ENCODE measurements at regions not wholly inside any gene's neighbourhood (a gene's known extent, or its start where the extent isn't known, plus 50 kb on each side); places are given as distances from the start of the nearest gene placed in this dataset.

DNA sequence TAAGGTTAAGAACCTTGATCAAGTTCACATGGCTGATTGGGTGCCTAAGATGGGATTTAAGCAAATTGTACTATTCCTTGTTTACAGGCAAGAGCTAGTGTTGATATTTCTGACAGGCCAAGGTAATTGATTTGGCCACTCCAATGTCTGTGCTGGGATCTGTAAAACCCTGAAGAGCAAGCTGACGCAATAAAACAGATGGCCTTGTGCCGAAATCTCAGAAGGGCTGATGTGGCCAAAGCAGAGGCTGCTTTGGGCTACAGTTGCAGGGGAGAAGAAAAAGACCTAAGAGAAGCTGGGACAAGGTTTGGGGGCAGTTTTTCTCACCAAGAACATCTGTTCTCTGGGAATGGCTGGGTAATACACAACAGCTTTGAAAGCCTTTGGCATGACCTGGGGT lies 463.2 kb upstream of the ZNF608 start:
- Histone ChIP-seq H3K4me3 (no peak overlapping the region), H3K9ac (no peak overlapping the region), H3K36me3 (no peaks in the 10 kb centered on the region), H2AFZ (replicated peaks) (no peak overlapping the region), H3F3A (ENCODE audit: low read depth) (no peaks in the 10 kb centered on the region), H3K4me2 (no peak overlapping the region), H3K27ac (no peak overlapping the region), H3K9me3 (ENCODE audit: low read depth) (no peaks in the 10 kb centered on the region), H3K79me2 (ENCODE audit: low read depth) (no peaks in the 10 kb centered on the region), H4K20me1 (ENCODE audit: low read depth) (no peaks in the 10 kb centered on the region), H3K27me3 (no peaks in the 10 kb centered on the region), H3K4me1 (no peaks in the 10 kb centered on the region)
- no peak for DNase-seq (ENCODE audit: low spot score)
- no peak for TF ChIP-seq EZH2phosphoT487 (IDR thresholded peaks at IDR 0.05)
- TF ChIP-seq, protein P1, sequence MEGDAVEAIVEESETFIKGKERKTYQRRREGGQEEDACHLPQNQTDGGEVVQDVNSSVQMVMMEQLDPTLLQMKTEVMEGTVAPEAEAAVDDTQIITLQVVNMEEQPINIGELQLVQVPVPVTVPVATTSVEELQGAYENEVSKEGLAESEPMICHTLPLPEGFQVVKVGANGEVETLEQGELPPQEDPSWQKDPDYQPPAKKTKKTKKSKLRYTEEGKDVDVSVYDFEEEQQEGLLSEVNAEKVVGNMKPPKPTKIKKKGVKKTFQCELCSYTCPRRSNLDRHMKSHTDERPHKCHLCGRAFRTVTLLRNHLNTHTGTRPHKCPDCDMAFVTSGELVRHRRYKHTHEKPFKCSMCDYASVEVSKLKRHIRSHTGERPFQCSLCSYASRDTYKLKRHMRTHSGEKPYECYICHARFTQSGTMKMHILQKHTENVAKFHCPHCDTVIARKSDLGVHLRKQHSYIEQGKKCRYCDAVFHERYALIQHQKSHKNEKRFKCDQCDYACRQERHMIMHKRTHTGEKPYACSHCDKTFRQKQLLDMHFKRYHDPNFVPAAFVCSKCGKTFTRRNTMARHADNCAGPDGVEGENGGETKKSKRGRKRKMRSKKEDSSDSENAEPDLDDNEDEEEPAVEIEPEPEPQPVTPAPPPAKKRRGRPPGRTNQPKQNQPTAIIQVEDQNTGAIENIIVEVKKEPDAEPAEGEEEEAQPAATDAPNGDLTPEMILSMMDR (IDR thresholded peaks at IDR 0.05) = no peak
- no peak for TF ChIP-seq EZH2 (IDR thresholded peaks at IDR 0.05)
- peaks cover 17% of the 10 kb centered on the region for H3K9me3 Mint-ChIP-seq
- H3K4me1 Mint-ChIP-seq = peaks cover 19% of the 10 kb centered on the region
- H3K4me3 Mint-ChIP-seq = no peak overlapping the region
- H3K27me3 Mint-ChIP-seq (ENCODE audit: insufficient read depth, low read depth) = peaks cover 4% of the 10 kb centered on the region
- no peak overlapping the region for H3K27ac Mint-ChIP-seq
- H3K36me3 Mint-ChIP-seq = peaks cover 3% of the 10 kb centered on the region

DNA sequence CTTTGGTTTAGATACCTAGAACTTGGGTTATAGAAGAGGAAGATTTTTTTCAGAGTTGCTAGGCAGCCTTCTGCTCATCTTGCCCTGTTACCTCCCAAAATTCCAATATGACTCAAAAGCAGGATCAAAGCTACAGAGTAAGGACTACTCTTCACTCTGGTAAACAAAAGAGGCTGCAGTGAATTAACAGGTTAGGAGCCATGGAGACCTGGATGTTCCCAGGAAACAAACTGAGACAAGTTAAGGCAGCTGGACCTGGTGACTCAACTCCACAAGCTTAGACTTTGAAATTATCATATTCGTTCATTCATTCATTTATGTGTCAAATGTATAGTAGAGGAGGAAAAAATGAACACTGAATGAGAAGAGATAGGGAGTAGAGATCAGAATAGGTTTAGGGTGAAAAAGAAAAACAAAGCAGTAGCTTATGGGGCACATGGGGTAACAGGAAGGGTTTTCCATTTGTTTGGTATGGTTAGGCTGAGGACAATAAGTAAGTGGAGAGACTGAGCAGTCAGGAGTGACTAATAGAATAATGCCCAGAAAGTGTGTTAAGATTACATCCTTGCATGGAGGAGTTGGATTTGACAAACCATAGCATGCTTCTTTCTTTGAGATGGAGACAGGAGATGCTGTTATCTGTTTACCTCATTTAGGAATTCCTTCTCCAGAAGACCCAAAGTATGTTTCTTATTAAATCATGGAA lies 464.0 kb upstream of the ZNF608 start:
- Histone ChIP-seq H3K4me1 (no peaks in the 10 kb centered on the region), H3K79me2 (ENCODE audit: low read depth) (no peaks in the 10 kb centered on the region), H4K20me1 (ENCODE audit: low read depth) (no peaks in the 10 kb centered on the region), H3K4me3 (no peak overlapping the region), H3F3A (ENCODE audit: low read depth) (no peaks in the 10 kb centered on the region), H3K27ac (no peak overlapping the region), H3K4me2 (no peak overlapping the region), H2AFZ (replicated peaks) (no peak overlapping the region), H3K9ac (no peak overlapping the region), H3K36me3 (no peaks in the 10 kb centered on the region), H3K9me3 (ENCODE audit: low read depth) (no peaks in the 10 kb centered on the region), H3K27me3 (no peaks in the 10 kb centered on the region)
- H3K4me1 Mint-ChIP-seq = peaks cover 19% of the 10 kb centered on the region
- DNase-seq (ENCODE audit: low spot score) = no peak
- peaks cover 4% of the 10 kb centered on the region for H3K27me3 Mint-ChIP-seq (ENCODE audit: insufficient read depth, low read depth)
- peaks cover 19% of the 10 kb centered on the region for H3K9me3 Mint-ChIP-seq
- peaks cover 3% of the 10 kb centered on the region for H3K36me3 Mint-ChIP-seq
- no peak overlapping the region for H3K27ac Mint-ChIP-seq
- TF ChIP-seq EZH2 (IDR thresholded peaks at IDR 0.05) = no peak
- no peak overlapping the region for H3K4me3 Mint-ChIP-seq

DNA sequence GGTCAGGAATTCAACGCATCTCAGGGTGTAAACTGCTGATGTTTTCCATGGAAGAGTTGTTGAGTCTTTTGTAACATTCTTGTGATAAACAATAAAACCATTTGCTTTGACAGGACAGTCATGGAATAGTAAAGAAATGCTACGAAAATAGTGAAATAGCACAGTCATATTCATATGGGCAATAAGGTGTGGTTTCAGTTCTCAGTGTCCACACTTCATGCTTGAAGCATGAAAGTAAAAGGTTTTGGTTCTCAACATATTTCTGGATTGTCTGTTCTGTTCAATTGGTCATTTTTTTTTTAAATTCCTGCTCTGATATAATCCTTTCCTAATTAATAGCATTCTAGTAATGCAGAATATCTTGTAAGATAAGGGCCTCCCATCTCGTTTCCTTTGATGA lies 467.6 kb upstream of the ZNF608 start:
- Histone ChIP-seq H3K27me3 (no peaks in the 10 kb centered on the region), H2AFZ (replicated peaks) (peak overlapping the region; percentile 51), H3K4me2 (no peak overlapping the region), H3F3A (ENCODE audit: low read depth) (no peaks in the 10 kb centered on the region), H3K4me1 (no peaks in the 10 kb centered on the region), H3K9ac (no peak overlapping the region), H3K36me3 (no peaks in the 10 kb centered on the region), H3K79me2 (ENCODE audit: low read depth) (no peaks in the 10 kb centered on the region), H3K9me3 (ENCODE audit: low read depth) (peaks cover 5% of the 10 kb centered on the region), H3K4me3 (no peak overlapping the region), H4K20me1 (ENCODE audit: low read depth) (no peaks in the 10 kb centered on the region), H3K27ac (no peak overlapping the region)
- Mint-ChIP-seq H3K27me3 (ENCODE audit: insufficient read depth, low read depth) (peaks cover 2% of the 10 kb centered on the region), H3K4me1 (peaks cover 11% of the 10 kb centered on the region), H3K36me3 (no peaks in the 10 kb centered on the region), H3K4me3 (no peak overlapping the region), H3K27ac (no peak overlapping the region), H3K9me3 (peaks cover 17% of the 10 kb centered on the region)
- no peak for DNase-seq (ENCODE audit: low spot score)
- TF ChIP-seq EZH2phosphoT487 (IDR thresholded peaks at IDR 0.05) (no peak), EZH2 (IDR thresholded peaks at IDR 0.05) (no peak)
- TF ChIP-seq, protein P1 (IDR thresholded peaks at IDR 0.05) = no peak

DNA sequence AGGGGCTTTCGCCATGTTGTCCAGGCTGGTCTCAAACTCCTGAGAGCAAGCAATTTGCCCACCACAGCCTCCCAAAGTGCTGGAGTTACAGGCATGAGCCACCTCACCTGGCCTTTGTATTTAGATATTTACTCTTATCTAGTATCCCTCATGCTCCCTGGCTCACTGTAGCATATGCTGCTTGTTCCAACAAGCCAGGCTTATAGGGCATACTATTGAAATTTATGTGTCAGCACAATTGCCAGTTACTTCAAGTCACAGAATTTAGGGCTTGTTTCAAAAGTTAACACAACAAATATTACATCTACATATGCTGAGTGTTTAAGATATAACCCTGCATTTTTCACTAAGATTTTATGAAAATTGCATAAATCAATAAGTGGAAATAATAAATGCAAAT lies 469.2 kb upstream of the ZNF608 start:
- Histone ChIP-seq H3K4me1 (no peaks in the 10 kb centered on the region), H3K4me3 (no peak overlapping the region), H3K9me3 (ENCODE audit: low read depth) (peaks cover 5% of the 10 kb centered on the region), H3K36me3 (no peaks in the 10 kb centered on the region), H3K27me3 (no peaks in the 10 kb centered on the region), H2AFZ (replicated peaks) (no peak overlapping the region), H3F3A (ENCODE audit: low read depth) (no peaks in the 10 kb centered on the region), H4K20me1 (ENCODE audit: low read depth) (no peaks in the 10 kb centered on the region), H3K79me2 (ENCODE audit: low read depth) (no peaks in the 10 kb centered on the region), H3K9ac (no peak overlapping the region), H3K27ac (no peak overlapping the region), H3K4me2 (no peak overlapping the region)
- Mint-ChIP-seq H3K4me3 (no peak overlapping the region), H3K27me3 (ENCODE audit: insufficient read depth, low read depth) (no peaks in the 10 kb centered on the region), H3K4me1 (peaks cover 1% of the 10 kb centered on the region), H3K9me3 (peaks cover 17% of the 10 kb centered on the region), H3K27ac (no peak overlapping the region), H3K36me3 (no peaks in the 10 kb centered on the region)
- TF ChIP-seq, protein P1 (IDR thresholded peaks at IDR 0.05) = no peak
- TF ChIP-seq EZH2phosphoT487 (IDR thresholded peaks at IDR 0.05) (no peak), EZH2 (IDR thresholded peaks at IDR 0.05) (no peak)
- no peak for DNase-seq (ENCODE audit: low spot score)
